ENCODE measurements at regions not wholly inside any gene's neighbourhood (a gene's known extent, or its start where the extent isn't known, plus 50 kb on each side); places are given as distances from the start of the nearest gene placed in this dataset.

DNA sequence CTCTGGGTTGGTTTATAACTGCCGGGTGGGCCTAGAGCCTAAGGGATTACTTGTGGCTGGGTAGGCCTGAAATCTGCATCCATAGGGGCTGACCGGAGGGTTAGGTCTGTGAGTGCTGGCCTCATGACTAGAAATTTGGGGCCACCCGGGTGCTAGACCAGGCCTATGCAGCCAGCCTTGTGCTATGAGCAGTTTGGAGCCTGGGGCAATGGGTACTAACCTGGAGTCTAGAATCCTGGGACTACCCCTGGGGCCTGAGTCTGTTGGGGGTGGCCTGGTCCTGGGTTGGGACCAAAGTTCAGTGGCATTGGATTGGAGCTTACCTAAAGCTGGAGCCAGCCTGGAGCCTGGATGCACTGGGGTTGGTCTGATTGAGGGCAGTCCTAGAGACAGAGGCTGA lies 995.2 kb downstream of the ANKRD7 start:
- H3K4me3 ChIP-seq (ENCODE audit: low read length), result no peak overlapping the region
- no peak for DNase-seq (ENCODE audit: low read depth)
- TF ChIP-seq, protein P1, sequence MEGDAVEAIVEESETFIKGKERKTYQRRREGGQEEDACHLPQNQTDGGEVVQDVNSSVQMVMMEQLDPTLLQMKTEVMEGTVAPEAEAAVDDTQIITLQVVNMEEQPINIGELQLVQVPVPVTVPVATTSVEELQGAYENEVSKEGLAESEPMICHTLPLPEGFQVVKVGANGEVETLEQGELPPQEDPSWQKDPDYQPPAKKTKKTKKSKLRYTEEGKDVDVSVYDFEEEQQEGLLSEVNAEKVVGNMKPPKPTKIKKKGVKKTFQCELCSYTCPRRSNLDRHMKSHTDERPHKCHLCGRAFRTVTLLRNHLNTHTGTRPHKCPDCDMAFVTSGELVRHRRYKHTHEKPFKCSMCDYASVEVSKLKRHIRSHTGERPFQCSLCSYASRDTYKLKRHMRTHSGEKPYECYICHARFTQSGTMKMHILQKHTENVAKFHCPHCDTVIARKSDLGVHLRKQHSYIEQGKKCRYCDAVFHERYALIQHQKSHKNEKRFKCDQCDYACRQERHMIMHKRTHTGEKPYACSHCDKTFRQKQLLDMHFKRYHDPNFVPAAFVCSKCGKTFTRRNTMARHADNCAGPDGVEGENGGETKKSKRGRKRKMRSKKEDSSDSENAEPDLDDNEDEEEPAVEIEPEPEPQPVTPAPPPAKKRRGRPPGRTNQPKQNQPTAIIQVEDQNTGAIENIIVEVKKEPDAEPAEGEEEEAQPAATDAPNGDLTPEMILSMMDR (conservative IDR thresholded peaks at IDR 0.05; ENCODE audit: low read depth, low read length), result no peak

DNA sequence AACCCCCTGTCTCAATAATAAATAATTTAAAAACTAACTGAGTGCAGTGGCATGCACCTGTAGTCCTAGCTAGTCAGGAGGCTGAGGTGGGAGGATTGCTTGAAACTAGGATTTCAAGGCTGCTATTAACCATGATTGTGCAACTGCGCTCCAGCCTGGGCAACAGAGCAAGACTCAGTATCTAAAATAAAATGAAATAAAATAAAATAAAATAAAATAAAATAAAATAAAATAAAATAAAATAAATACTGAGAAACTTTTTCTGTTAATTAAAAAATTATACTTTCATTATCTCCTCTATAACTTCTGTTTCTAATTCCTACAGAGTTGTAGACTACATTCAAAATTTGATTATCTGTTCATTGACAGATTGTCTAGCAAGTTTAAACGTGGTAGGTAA lies 999.4 kb downstream of the ANKRD7 start:
- TF ChIP-seq, protein P1 (conservative IDR thresholded peaks at IDR 0.05; ENCODE audit: low read depth, low read length), result no peak
- DNase-seq (ENCODE audit: low read depth), result no peak
- H3K4me3 ChIP-seq (ENCODE audit: low read length), result no peak overlapping the region

DNA sequence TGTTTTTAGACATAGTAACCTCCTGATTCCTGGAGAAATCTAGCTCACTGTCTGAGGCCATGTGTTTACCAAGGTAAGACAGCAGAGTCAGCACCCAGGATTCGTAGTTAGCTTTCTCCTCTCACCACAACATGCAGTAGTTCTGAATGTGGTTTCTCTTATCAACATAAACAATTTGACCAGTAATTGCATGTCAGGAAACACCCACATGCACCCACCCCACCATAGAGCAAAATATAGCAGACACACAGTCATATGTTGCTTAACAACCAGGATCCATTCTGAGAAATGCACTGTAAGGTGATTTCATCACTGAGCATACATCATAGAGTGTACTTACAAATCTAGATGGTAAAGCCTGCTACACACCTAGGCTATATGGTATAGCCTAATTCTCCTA lies 1004.0 kb downstream of the ANKRD7 start:
- no peak overlapping the region for H3K4me3 ChIP-seq (ENCODE audit: low read length)
- DNase-seq (ENCODE audit: low read depth), result no peak
- TF ChIP-seq, protein P1 (conservative IDR thresholded peaks at IDR 0.05; ENCODE audit: low read depth, low read length), result no peak

DNA sequence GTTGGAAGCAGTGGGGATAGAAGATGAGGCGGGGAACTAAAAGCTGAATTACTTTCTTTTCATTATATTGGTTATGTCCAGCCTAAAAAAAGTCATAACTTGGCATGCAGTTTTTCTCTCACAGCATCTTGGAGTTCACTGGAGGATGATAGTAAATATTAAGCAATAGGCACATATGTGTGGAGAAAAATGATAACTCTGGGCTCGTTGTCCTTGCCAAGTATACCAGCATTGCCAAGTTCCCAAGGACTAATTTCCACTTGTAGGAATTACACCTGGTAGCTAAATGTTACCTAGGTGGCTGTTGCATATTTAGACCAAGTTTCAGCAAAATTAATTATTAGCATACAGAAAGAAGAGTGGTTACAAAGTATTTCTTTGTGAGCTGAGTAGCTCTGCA lies 1007.6 kb downstream of the ANKRD7 start:
- no peak for DNase-seq (ENCODE audit: low read depth)
- H3K4me3 ChIP-seq (ENCODE audit: low read length), result no peak overlapping the region
- TF ChIP-seq, protein P1 (conservative IDR thresholded peaks at IDR 0.05; ENCODE audit: low read depth, low read length), result no peak

DNA sequence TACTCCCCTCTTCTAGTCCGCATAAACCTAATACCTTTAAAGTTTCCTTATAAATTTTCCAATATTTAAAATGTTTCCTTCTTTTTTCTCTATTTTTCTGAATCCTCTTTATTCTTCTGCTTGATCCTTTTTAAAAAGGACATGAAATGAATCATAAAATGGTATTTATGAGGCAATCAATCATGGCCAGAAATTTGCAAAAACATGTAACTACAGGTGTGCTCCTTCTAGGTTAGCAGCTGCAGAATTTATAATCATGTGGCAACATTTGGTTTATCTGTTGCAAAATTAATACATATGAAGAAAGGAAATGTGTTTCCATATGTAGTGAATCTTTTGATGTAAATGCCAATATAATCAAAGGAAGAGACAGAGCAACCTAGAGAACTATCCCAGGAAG lies 1008.5 kb downstream of the ANKRD7 start:
- no peak for DNase-seq (ENCODE audit: low read depth)
- TF ChIP-seq, protein P1 (conservative IDR thresholded peaks at IDR 0.05; ENCODE audit: low read depth, low read length), result no peak

DNA sequence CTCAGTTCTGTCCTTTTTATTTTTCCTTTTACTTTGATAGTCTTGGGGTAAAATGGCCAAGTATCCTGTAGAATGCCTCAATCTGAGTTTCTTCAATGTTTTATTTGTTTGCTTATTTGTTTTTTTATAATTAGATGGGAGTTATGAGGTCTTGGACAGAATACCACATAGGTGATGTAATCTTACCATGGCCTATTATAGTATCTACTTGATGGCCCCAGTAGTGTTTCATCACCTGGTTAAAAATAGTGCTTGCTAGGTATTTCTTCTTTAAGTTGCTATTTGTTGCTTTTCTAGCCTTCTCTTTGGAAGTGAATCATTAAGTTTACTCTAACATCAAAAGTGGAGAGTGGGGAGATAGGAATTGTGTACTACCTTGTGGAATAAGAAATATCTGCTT lies 1020.0 kb upstream of the KCND2 start:
- TF ChIP-seq, protein P1 (conservative IDR thresholded peaks at IDR 0.05; ENCODE audit: low read depth, low read length), result no peak
- no peak for DNase-seq (ENCODE audit: low read depth)
- H3K4me3 ChIP-seq (ENCODE audit: low read length), result no peak overlapping the region

More for the DNA sequence above, 1008.5 kb downstream of the ANKRD7 start:
- no peak overlapping the region for H3K4me3 ChIP-seq (ENCODE audit: low read length)

DNA sequence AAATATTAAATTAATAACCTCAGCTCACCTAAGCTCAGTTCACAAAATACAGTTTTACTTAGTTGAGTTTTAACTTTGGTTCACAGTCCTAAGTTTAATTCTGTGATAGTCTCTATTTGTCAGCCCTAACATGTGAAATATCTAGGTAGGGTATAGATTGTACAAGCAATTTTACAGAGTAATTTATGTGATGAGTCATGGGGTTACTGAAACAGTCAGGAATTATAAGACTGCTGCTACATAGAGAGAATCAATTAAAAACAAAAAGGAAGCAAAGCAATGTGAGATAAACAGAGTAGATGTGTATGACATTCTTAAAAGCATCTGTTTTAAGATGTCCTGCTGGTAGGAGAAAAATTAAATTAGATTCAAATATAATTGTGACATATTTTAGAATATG lies 1018.2 kb upstream of the KCND2 start:
- TF ChIP-seq, protein P1 (conservative IDR thresholded peaks at IDR 0.05; ENCODE audit: low read depth, low read length), result no peak
- peak; percentile 6 for DNase-seq (ENCODE audit: low read depth)
- no peak overlapping the region for H3K4me3 ChIP-seq (ENCODE audit: low read length)

All from retinal pigment epithelial cell (primary cell).